ENCODE measurements at regions not wholly inside any gene's neighbourhood (a gene's known extent, or its start where the extent isn't known, plus 50 kb on each side); places are given as distances from the start of the nearest gene placed in this dataset.

DNA sequence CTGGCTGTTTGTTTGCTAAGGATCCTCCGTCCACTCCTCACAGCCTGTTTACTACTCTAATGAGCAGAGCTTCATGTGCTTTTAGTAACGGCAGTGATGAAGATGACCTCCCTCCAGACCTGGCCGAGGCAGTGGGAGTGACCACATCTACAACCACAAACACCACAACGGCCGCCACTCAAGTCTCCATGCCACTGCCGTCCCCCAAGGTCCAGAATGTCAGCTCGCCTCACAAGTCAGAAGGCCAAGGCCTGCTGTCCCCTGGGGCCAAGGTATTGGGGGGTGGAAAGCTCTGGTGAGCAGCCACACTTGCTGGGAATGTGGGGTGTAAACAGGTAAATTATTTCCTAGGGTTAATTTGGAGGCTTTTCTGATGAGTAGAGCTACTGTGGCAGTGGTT is 926.4 kb downstream of the IPMK start:
- Histone ChIP-seq H3K27me3 (ENCODE audit: control insufficient read depth, insufficient read depth, low read length) (no peaks in the 10 kb centered on the region), H3K9me3 (ENCODE audit: control insufficient read depth in 2 of 3, insufficient read depth in 1 of 3, low read length in 3 of 3) (peaks cover 0 to 15% (median 2%) of the 10 kb centered on the region in 3 donors), H3K9ac (ENCODE audit: low read length in 3 of 3) (no peak overlapping the region), H3K4me3 (ENCODE audit: low read length in 3 of 3) (no peak overlapping the region), H3K4me1 (ENCODE audit: control insufficient read depth in 2 of 3, insufficient read depth in 2 of 3, low read depth in 1 of 3, low read length in 3 of 3) (no peaks in the 10 kb centered on the region), H3K36me3 (ENCODE audit: control insufficient read depth in 2 of 3, insufficient read depth in 3 of 3, low read length in 3 of 3) (no peaks in the 10 kb centered on the region), H3K27ac (ENCODE audit: low read depth in 2 of 2, low read length in 2 of 2) (no peak overlapping the region)
- DNase-seq (peak in 1 of 5 donors; percentile 49), FAIRE-seq (no peak)
- intact Hi-C loops (cut with DNase I): loop anchor here (10.0 kb wide), 1 partner anchor 724 kb away; no protein-coding TSS in a partner anchor
- TF ChIP-seq, protein P1, sequence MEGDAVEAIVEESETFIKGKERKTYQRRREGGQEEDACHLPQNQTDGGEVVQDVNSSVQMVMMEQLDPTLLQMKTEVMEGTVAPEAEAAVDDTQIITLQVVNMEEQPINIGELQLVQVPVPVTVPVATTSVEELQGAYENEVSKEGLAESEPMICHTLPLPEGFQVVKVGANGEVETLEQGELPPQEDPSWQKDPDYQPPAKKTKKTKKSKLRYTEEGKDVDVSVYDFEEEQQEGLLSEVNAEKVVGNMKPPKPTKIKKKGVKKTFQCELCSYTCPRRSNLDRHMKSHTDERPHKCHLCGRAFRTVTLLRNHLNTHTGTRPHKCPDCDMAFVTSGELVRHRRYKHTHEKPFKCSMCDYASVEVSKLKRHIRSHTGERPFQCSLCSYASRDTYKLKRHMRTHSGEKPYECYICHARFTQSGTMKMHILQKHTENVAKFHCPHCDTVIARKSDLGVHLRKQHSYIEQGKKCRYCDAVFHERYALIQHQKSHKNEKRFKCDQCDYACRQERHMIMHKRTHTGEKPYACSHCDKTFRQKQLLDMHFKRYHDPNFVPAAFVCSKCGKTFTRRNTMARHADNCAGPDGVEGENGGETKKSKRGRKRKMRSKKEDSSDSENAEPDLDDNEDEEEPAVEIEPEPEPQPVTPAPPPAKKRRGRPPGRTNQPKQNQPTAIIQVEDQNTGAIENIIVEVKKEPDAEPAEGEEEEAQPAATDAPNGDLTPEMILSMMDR (IDR thresholded peaks at IDR 0.05; ENCODE audit: borderline replicate concordance, extremely low read depth, insufficient read depth): no peak

DNA sequence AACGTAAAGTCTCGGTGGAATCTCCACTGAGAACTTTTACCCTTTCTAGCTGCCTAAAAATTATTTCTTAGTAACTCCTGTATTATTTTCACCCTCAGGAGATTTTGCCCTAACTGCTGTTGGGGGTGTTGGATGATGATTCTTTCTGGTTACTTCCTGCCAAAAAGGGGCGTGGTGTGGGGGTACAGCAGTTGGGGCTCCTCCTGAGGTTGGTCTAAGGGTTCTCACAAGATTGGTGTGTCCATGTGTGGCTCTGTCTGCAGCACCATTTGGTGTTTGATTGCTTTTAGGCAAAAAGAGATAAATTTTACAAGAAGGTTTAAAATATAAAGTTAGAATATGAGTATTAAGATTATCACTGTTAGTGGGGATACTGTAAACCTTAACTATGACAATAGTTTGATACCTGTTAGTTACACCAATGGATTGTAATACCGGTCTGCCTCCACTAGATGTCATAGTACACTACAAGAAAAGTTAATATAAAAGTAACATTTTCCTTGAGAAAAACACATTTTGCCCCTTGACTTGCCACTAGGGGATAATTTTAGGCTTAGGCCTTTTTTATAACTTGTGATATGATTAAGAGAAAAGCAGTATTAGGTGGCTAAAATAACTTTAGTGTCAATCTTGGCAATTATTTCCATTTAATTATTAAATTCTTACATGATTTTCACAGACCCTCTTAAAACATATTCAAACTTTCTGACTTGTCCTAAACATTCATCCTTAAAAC is 928.7 kb downstream of the IPMK start:
- Histone ChIP-seq H3K27me3 (ENCODE audit: control insufficient read depth, insufficient read depth, low read length) (no peaks in the 10 kb centered on the region), H3K9ac (ENCODE audit: low read length in 3 of 3) (no peak overlapping the region), H3K4me3 (ENCODE audit: low read length in 3 of 3) (no peak overlapping the region), H3K9me3 (ENCODE audit: control insufficient read depth in 2 of 3, insufficient read depth in 1 of 3, low read length in 3 of 3) (peaks cover 0 to 12% (median under 1%) of the 10 kb centered on the region in 3 donors), H3K36me3 (ENCODE audit: control insufficient read depth in 2 of 3, insufficient read depth in 3 of 3, low read length in 3 of 3) (no peaks in the 10 kb centered on the region), H3K4me1 (ENCODE audit: control insufficient read depth in 2 of 3, insufficient read depth in 2 of 3, low read depth in 1 of 3, low read length in 3 of 3) (no peaks in the 10 kb centered on the region), H3K27ac (ENCODE audit: low read depth in 2 of 2, low read length in 2 of 2) (no peak overlapping the region)
- DNase-seq (peak in 3 of 5 donors; percentile 6 to 47 (median 37)), FAIRE-seq (no peak)
- TF ChIP-seq, protein P1 (IDR thresholded peaks at IDR 0.05; ENCODE audit: borderline replicate concordance, extremely low read depth, insufficient read depth): peak; percentile 49
- intact Hi-C loops (cut with DNase I): no loop called here

DNA sequence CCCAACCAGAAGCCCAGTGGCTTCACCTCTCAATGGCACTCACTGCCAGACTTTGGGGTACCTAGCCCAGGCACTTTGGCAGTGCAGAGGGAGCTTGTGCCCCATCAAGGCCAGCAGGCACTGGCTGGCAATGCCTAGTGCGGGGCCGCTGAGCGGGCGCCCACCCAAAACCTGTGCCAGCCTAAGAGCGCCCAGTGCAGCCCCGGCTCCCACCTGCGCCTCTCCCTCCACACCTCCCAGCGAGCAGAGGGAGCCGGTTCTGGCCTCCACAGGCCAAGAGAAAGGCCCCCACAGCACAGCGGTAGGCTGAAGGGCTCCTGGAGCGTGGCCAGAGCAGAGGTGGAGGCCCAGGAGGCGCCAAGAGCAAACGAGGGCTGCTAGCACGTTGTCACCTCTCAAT is 930.8 kb downstream of the IPMK start:
- FAIRE-seq: no peak
- intact Hi-C loops (cut with DNase I): no loop called here
- Histone ChIP-seq H3K27ac (ENCODE audit: low read depth in 2 of 2, low read length in 2 of 2) (no peak overlapping the region), H3K4me3 (ENCODE audit: low read length in 3 of 3) (no peak overlapping the region), H3K36me3 (ENCODE audit: control insufficient read depth in 2 of 3, insufficient read depth in 3 of 3, low read length in 3 of 3) (no peaks in the 10 kb centered on the region), H3K4me1 (ENCODE audit: control insufficient read depth in 2 of 3, insufficient read depth in 2 of 3, low read depth in 1 of 3, low read length in 3 of 3) (no peaks in the 10 kb centered on the region), H3K9ac (ENCODE audit: low read length in 3 of 3) (no peak overlapping the region), H3K9me3 (ENCODE audit: control insufficient read depth in 2 of 3, insufficient read depth in 1 of 3, low read length in 3 of 3) (no peaks in the 10 kb centered on the region), H3K27me3 (ENCODE audit: control insufficient read depth, insufficient read depth, low read length) (no peaks in the 10 kb centered on the region)
- TF ChIP-seq, protein P1 (IDR thresholded peaks at IDR 0.05; ENCODE audit: borderline replicate concordance, extremely low read depth, insufficient read depth): no peak
- peak in 1 of 5 donors; percentile 57 for DNase-seq

All from kidney (tissue), 13 donors.